ENCODE measurements at regions not wholly inside any gene's neighbourhood (a gene's known extent, or its start where the extent isn't known, plus 50 kb on each side); places are given as distances from the start of the nearest gene placed in this dataset.
"Not testable (repeated sequence)": the region's sequence is repeated elsewhere in the genome, so short reads cannot be mapped to it uniquely, and the experiment has no call there.

DNA sequence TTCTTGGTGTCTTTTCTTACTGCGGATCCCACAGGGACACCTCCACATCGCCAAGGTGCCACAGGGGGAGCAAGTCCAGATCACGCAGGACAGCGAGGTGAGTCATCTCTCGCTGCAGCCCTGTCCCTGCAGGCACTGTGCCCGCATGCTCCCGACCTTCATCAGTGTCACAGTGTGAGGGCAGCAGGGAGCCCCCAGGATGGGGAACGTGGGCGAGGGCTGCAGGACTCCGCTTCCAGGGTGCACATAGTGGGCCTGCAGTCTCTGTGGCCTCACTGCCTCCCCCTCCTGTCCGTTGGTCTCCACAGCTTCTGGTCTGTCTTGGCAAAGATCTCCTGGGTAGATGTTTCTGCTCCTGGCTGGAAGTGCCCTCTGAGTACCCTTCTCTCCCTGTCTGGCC lies 78.0 kb downstream of the NPIPB11 start:
- DNase-seq: not testable (repeated sequence)

DNA sequence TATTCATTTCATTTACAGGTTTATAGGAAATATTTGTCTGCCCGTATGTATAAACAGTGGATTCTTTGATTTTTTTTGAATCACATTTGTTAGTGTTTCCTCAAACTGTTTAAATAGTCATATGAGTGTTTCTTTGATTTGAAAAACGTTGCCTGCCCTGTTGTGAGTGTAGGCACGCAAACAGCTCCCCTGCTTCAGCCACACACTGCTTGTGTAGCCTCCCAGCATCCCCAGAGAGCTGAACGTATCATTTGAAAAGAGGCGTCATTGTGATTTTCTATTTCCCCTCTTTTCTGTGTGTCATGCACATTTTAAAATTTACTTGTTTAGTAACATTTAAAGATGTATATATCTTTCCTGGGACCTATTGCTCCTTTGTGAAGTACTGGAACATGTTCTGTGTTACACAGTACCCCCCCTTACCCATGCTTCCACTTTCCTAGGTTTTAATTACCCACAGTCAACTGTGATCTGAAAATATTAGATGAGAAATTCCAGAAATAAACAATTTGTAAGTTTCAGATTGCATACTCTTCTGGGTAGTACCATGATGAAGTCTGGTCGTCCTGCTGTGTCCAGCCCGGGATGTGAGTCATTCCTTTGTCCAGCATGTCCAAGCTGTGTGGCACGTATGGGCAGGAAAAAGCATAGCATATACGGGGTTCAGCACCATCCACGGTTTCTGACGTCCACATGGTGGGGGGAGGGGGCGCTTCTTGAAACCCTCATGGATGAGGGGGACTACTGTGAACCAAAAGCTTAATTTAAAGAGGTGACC lies 78.7 kb downstream of the NPIPB11 start:
- not testable (repeated sequence) for DNase-seq

DNA sequence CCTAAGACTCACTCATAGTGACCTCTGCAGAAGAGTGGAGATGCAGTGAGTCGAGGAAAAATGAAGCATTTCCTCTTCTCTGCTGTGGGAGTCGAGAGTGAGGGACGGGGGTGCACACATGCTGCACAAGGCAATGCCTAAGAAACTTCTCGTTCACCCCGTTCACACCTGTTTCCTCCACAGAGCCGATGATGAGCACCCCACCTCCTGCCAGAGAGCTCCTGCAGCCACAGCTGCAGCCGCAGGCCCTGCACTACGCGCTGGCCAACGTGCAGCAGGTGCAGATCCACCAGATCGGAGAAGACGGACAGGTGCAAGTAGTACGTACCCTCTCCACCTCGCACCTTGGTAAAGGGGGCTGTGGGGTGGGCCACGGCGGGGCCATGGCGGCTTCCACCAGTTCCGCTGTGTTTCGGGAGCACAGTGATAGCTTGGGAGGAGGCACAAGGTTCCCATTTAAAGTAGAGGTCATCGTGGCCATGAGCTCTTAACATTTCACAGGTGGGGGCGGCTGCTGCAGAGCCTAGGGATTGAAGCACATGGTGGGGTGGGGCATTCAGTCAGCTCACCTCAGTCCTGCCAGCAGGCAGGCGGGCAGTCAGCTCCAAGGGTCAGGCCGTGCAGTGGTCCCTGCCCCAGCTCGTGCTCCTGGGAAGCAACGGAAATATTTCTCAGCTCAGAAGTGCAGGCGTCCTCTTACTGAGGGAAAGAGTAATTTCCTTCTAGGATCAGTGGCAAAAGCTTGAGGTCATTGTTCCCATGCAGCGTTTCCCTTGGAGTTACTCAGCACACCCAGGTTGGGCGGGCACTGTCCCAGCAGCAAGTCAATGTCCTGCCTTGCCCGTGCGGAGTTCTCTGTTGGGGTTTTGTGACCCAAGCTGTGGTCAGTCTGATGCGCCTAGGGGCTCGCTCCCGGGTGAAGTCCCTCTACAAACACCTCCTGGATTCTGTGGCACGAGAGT lies 80.1 kb downstream of the NPIPB11 start:
- DNase-seq: peak; percentile 20

DNA sequence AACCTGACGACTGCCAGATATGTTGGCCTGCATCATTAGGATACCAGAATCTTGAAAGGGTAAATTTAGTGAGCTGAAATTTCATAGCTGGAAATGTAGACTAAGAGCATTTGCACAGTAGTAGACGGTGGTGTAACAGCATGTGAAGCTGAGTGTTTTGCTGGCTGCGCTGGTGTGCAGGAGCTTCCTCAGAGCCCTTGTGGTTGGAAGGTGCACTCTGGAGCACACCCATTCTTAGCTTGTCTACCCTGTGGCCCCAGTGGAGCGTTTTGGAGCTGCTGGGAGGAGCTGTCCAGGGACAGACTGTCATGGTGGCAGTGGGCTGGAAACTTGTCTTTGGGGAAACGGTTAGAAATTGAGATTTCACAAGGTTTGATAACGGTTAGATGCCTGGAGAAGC lies 82.8 kb downstream of the NPIPB11 start:
- DNase-seq: not testable (repeated sequence)

DNA sequence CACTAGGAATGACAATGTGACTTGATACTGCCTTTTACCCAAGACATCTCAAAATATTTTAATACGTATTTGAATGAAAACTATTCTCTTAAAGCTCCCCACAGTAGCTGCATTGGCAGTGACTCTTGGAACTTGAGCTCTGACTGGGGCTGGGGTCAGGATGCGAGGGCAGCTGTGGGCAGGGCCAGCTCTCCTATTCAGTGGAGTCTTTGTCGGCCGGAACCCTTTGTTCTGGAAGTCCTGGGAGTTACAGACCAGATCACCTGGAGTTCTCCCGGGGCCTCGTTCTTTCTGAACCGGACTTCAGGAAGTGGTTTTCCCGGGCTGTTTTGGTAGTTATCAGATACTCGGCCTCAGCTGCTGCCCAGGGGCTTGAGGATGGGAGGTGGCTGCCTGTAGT lies 84.9 kb downstream of the NPIPB11 start:
- DNase-seq: no peak

DNA sequence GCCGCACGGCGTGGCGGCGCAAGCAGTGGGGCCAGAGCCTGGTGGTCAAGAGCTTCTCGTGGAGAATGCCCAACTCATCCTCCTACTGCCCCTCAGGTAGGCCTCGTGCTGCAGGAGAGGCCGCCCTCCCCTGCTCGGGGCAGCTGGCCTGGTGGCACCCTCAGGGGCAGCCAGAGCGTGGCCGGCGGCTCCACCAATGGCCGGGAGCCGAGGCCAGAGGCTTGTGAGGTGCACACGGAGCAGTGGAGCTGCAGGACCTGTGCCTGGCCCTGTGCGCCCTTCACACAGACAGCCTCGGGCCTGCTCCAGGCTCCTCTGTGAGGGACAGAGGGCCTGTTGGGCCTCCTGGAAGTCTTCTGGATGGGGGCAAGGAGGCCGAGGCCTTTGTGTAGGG lies 85.5 kb downstream of the NPIPB11 start:
- no peak for DNase-seq

DNA sequence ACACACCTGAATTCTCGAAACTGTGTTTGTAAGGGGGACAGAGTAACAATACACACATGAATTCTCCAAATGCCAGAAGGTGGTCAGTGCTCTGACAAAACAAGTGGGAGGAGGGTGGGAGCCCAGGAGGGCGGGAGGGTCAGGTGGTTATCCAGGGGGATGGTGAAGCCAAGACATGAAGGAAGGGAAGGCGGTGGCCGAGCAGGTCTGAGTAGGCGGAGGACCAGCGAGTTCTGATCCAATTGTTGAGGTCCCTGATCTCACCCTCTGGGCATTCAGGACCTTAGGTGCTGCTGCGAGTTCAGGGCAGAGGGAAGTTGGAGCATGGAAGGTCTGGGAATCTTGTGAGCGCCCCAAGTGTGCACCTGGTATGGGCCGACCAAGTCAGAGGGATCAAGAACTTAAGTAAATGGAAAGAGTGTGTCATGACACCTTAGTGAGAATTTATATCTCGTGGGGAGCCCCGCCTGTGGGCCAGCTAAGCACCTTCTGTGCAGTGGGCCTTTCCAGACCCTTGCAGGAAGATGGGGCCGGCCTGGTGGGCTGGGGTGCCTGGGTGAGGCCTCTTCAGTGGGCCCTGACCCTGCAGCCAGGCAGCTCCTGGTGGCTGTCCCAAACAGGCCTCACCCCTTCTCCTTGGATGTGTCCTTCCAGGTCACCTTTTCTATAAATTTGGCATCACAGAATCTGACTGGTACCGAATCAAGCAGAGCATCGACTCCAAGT lies 86.1 kb downstream of the NPIPB11 start:
- no peak for DNase-seq

DNA sequence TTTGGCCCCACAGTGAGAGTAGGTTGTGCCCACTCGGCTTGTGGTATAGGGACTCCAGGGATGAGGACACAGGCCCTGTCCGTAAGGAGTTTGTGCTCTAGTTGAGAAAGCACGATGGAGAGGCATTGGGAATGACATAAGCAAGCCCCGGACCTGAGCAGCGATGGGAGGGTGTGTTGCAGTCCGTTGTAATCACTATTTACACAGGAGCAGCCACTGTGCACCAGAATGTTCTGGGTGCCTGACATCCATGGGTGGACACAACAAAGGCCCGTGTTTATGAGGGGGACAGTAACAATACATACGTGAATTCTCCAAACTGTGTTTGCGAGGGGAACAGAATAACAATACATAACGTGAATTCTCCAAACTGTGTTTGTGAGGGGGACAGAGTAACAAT lies 86.8 kb downstream of the NPIPB11 start:
- no peak for DNase-seq

DNA sequence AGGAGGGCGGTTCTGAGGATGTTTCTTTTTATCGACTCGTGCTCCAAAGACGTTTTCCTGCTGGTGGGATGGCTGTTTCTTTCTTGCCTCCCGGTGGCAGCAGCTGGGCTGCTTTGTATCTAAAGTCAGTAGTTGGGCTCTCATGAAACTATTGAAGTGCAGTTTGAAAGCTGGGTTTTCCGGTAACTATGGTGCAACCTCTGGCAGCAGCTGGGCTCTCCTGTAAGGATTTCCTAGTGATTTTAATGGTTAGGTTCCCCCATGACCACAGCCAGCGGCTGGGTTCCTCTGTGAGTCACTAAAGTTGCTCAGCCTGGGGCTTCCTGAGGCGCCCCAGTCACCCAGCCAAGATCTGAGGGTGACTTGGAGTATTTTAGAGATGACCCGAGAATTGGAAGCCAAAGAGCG lies 87.9 kb downstream of the NPIPB11 start:
- DNase-seq: peak; percentile 67

DNA sequence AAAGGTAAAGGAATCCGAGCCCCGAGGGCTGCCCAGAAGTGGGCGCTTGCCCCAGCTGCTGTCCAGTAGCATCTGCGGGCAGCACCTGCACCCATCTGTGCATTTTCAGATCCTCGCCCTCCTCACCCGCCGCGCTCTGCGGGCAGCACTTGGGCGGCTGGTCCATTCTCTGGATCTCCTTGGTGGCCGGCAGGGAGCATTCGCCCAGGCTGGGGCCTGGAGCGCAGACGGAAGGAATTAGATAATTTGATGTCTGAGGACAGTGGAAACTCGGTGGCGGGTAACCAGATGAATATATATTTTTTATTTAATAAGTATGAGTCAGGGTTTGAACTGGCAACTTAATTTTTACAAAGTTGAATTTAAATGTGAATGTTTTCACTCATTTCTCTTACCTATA lies 88.5 kb downstream of the NPIPB11 start:
- DNase-seq: no peak

DNA sequence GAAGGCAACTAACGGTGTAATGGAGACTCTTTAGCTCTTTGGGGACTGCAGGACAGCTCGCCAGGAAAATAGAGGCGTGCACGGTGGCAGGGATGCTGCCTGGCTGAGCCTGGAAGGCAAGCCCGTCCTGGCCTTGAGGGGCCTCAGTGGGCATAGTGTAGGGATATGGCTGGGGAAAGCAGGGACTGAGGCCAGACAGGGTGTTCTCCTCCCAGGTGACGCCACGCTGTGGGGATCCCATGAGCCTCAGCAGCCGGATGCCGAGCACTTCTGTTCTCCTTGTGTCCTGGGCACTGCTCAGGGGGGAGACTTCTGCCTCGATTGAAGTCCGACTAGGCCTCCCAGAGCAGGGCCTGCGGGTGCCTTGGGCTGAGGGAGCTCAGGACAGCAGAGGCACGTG lies 89.2 kb downstream of the NPIPB11 start:
- no peak for DNase-seq

DNA sequence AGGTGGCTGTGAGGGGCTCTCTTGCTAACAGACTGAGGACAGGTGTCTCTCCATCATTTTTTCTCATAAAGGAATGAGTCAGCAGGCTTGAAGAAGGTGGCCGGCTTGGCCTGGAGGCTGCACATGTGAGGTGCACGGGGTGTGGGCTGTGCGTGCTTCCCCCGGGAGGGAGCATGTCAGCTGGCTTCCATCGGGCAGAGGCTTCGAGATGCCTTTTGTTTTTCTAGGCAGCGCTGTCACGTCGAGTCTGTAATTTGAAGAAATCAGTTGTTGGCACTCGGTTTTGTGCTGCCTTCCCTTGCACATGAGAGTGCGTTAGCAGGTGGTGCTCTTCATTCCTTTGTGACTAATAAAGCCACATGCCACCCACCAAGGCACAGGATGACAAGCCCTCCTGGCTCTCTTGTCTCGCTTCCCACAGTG lies 89.7 kb downstream of the NPIPB11 start:
- DNase-seq: no peak

DNA sequence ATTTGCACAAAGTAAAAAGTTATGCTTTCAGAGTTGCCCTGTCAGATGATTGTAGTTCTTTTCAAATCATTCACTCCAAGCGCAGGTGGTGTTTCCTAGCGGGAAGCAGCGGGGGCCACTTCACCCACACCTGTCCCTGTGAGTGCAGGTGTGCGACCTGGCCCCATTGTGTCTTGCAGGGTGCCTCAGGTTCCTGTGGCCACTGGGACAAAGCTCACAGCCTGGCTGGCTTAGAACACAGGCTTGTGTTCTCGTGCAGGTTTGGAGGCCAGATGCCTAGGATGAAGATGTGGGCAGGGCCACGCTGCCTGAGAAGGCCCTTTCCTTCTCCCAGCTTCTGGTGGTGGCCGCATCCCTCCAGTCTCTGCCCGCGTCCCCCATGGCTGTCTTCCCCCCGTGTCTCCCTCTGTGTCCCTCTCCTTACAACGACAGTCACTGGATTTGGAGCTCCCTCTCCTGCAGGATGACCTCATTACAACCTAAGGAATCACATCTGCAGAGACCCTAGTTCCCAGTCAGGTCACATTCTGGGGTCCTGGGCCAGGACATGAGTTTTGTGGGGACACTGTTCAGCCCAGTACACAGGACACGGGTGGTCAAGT lies 90.5 kb downstream of the NPIPB11 start:
- no peak for DNase-seq

DNA sequence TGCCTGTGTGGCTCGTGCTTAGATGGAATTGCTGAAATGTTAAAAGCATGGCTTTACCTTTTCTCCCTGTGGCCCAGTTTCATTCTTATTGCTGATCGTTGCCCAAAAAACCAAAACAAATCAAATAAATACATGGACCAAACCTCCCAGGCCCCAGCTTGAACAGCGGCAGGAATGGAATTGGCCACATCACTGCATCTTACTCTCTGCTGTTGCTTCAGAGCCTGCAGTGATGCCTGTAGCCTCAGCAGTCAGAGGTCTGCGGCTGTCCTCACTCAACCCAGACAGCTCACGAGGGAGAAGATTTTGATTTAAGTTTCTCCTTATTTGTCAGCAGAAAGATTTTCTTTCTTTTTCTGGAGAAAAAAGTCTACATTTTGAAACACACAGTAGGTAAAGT lies 91.5 kb downstream of the NPIPB11 start:
- DNase-seq: no peak

DNA sequence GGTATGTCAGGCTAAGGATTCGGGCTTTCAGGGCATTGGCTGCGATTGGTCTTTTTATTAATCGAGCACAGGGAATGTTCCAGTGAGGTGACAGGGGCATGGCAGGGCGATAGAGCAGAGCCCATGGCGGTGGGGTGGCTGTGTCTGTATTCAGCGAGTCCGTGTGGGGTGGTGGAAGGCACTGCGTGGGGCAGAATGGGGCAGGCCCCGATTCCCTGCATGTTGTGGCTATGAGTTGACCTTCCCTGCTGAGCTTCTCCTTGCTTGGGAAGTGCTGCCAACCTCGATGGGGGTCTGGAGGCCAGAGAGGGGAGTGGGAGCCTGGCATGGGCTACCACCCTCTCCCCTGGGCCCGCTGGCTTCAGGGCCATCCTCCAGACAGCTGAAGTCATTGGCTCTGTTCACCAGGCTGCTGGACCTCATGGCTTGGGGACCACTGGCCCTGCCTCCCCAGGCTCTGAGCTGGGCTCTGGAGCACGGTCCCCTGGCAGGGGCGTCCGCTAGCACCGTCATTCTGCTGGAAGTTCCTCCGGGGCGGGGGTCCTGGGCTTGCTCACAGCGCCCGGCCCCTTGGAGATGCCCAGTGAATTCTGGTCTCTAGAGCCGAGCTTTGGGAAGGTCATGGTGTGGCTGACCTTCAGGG lies 92.1 kb downstream of the NPIPB11 start:
- no peak for DNase-seq

DNA sequence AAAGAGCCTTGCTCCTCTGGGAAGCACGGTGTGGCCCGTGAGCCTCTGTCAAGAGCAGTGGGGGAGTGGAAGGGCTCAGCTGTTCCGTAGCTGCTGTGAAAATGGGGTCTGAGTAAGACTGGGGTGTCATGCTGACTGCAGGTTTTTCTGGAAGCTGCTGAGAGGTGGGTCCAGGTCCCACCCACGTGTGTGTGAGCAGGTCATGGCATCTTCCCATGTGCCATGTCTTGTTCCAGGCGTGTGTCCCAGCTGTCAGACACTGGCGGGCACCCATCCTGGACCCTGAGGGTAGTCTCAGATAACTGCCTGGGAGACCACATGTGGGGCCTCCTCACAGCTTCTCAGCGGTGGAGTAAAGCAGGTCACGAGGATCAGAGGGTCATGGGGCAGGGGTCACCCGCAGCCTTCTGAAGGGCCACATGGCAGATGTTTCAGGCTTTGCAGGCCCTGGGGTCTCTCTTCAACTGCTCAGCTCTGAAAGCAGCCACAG lies 92.9 kb downstream of the NPIPB11 start:
- DNase-seq: no peak

DNA sequence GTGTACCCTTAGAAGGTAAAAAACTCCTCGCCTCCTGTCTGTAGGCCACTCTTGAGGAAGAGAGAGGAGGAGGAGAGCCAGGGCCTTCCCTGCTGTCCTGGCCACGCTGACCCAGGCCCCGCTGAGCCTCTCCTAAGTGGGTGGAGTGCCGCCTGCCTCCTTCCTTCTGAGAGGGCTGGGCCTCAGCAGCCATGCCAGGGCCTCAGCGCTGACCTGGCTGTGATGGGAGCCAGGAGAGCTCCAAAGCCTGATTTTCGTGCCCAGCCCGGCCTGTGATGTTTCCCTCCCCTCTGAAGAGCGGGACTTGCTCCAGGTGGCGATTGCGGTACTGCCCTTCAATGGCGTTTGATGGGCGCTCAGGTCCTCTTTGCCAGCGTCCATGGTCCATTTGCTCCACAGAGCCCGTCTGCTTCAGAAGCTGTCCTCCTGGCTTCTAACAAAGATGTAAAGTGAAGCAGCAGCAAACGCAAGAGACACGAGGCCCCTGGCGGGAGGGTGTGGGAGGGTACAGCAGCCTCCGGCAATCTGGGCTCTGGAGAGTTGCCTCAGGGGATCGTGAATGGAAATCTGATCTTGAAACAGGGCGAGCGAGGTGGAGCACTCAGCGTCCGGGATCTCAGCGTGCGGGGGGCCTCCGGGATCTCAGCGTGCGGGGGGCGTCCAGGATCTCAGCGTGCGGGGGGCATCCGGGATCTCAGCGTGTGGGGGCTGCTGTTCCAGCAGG lies 93.5 kb downstream of the NPIPB11 start:
- no peak for DNase-seq

DNA sequence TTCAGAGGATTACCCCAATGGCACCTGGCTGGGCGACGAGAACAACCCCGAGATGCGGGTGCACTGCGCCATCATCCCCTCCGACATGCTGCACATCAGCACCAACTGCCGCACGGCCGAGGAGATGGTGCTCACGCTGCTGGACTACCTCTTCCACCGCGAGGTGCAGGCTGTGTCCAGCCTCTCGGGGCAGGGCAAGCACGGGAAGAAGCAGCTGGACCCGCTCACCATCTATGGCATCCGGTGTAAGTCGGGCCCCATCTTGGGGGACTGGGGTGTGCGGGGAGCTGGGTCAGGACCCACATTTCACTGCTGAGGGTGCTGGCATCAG lies 94.2 kb downstream of the NPIPB11 start:
- not testable (repeated sequence) for DNase-seq

DNA sequence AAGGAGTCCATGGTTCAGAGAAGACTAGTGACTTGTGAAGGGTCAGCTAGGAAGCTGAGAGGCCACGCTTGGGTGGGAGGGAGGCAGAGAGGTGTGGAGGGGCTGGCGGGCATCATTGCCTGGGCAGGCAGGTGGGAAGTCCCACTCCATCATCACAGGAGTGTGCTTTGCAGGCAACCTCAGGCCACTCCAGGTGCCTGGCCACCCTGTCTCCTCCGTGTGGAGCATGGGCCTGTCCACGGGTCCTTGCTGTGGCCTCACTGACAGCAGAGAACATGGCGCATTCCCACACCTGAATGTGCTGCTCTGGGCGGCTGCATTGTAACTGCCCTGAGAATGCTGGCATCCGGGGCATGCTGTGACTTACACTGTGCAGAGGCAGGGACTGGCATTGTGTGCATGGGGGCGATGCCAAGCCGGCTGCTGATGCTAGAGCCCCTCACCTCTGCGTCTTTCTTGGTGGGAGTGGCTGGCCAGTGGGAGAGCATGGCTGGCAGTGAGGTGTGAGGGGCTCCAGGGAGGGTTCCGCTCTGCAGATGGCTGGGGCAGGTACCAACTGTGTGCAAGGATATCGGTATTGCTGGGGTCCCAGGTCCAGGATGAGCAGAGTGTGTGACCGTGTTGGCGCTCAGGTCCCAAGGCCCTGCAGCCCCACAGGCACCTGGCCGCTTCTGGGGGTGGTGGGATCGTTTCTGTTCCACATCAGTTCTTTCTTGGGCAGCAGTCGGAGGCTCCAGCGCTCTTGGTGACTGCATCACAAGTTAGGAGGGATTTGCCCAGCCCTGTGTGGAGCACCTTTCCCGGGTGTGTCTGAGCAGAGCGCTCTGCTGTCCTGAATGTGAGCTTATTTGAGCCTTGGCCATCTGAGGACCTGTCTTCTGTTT lies 94.8 kb downstream of the NPIPB11 start:
- no peak for DNase-seq

DNA sequence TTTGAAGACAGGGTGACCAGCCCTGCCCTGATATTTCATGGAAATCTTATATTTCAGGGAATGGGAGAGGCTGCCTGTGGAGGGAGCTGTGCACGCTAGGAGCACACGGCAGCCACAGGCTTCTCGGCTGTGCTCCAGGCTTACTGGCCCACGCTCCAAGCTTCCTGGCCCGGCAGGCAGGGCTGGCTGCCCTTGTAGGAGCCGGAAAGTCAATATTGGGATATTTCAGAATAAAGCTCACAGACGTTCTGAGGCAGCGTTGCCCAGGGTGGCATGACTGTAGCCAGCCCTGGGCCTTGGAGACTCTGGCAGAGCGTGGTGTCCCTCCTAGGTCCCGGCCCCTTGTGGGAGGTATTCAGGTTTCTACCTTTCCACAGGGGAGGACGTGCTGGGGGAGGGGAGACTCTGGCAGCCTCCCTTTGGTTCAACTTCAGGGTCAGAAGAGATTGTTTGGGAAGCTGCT lies 95.6 kb downstream of the NPIPB11 start:
- DNase-seq: no peak
